Activated effector memory CD4-positive, alpha-beta T cell treated with anti-CD3 and anti-CD28 coated beads, Interleukin-2, amount 50 U/mL, for 16 hours (primary cell): ENCODE measurements at regions not wholly inside any gene's neighbourhood (a gene's known extent, or its start where the extent isn't known, plus 50 kb on each side); places are given as distances from the start of the nearest gene placed in this dataset.

Experiments used
- DNase-seq: peaks from one replicate; pipeline ENCODE4 v3.0.0-alpha.2; 2020

GRCh38 chr9:117945286-117945685, 241.1 kb downstream of the TLR4 start:
- no peak for DNase-seq

- no peak for DNase-seq
Observed at GRCh38 chr9:117951127-117951526, 246.9 kb downstream of the TLR4 start.

GRCh38 chr9:117952581-117952980, 248.4 kb downstream of the TLR4 start:
- no peak for DNase-seq

- DNase-seq, result no peak
Observed at GRCh38 chr9:117957267-117957666, 253.1 kb downstream of the TLR4 start.

DNA sequence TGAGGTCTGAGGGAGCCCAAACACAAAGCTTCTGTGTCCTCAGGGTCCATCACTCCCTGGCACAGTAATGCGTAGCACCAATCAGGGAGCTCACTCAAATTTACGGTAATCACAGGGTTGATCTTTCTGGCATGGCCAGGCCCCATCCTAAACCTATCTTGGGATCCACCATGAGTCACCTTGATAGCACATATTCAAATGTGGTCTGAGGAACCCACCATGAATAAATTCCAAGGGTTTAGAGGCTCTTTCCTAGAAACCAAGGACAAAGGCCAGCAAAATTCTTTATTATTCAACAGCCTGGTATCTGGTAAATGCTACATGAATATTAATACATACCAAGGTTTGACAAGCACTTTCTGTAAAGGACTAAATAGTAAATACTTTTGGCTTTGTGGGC, 254.5 kb downstream of the TLR4 start:
- no peak for DNase-seq

GRCh38 chr9:117963493-117964090, 259.4 kb downstream of the TLR4 start:
- no peak for DNase-seq

DNA sequence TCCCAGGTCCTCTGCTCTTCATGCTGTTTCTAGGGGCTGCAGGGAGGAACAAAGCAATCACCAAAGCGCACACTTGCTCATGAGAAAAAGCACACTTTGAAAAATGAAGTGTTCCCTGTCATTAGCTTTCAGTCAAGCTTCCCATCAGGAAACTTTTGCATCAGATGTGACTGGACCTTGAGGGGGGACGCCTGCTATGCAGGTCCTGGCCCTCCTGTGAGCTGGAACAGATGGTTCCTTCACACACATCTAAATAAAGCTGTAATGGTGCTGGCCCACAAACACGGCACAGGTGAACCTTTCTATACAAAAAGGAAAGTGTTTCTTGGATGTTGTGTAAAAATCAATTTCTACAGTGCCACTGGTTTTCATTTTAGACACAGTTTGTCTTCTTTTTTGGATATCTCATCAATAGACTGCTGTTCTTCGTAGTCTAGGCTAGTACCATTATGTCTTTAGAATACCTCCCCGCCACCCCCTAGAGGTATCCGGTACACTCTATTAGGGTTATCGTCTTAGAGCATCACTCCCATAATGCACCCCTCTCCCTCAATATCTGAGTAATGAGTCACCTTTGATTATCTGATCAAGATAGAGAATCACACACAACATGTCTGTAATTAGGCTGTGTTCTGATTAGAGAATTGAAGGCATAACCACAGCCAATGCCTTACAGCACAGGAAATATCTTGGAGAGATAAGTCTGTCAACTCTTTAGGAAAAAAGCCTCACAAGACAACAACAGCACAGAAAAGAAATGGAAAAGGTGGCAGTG, 266.3 kb downstream of the TLR4 start:
- DNase-seq, result no peak

GRCh38 chr9:117974108-117974507, 269.9 kb downstream of the TLR4 start:
- no peak for DNase-seq

- DNase-seq, result no peak
Observed at GRCh38 chr9:117979914-117980313, 275.7 kb downstream of the TLR4 start.

GRCh38 chr9:117987945-117988344, 283.7 kb downstream of the TLR4 start:
- no peak for DNase-seq

DNA sequence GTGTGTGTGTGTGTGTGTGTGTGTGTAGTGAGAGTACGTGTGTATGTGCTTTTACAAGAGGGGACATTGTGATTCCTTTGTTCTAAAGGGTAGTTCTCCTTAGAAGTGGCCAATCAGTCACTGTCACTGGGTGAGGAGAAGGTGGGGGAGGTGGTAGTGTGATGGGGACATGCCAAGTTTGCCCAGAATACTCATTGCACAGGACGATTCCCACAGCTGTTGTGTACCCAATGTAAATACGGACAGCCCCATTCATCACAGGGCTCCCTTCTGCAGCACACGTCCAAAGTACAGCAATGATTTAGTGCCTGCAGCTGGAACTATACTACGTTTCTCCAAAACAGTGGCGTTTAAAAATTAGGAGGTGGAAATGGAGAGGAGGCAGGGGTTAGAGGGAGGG, 287.8 kb downstream of the TLR4 start:
- no peak for DNase-seq

DNA sequence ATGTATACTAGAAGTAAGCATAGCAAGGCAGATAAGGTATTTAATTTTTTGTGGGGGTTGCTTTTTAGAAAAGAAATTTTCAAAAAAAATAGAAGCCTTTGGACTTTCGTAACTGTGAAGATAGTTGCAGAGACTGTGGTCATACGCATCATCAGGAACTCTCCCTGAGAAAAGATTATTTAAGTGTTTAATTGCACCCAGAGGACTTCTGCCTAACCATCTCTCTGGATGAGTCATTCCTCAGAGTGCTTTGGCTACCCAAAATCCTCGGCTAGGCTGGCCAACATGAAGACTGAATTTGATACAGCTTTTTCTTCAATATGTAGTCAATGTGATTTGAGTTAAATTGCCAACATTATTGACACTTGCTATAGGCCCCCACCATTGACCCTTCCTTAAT, 296.4 kb downstream of the TLR4 start:
- no peak for DNase-seq

DNA sequence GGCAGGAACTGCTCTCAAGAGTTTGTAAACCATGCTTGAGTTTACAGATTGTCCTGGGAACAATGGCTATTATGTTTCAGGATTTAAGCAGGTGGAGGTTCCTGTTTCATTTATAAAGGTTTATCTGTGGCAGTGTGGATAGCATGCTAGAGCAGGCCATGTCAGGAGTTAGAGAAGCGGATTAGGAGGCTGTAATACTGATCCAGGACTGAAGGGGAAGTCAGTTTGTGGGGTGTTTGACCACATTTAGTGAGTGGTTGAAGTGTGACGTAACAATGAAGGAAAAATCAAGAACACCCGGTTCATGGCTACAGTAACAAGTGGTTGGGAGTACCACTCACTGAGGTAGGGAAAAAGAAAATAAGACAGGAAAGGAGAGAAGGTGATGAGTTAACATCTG, 299.0 kb downstream of the TLR4 start:
- no peak for DNase-seq

GRCh38 chr9:118008246-118008645, 304.0 kb downstream of the TLR4 start:
- no peak for DNase-seq

DNA sequence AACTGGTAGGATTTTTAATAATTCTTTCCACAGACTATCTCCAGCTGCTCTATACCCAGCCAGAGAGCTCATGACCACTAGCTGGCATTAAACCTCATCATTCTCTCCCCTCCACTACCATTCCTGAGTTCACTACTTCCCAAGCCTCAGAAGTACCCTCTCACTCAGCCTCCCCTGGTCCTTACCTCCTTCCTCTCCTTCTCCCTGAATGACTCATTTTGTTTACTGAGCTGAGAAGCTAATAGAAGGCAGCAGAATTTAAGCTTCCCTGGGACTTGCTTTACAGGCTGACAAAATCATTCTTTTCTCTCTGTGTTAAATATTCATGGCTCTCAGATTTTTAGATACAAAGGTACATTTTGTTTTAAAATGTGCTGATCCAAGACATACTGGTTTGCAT, 305.4 kb downstream of the TLR4 start:
- no peak for DNase-seq

- DNase-seq, result no peak
Observed at GRCh38 chr9:118017607-118018122, 313.5 kb downstream of the TLR4 start.

GRCh38 chr9:118023644-118024043, 319.4 kb downstream of the TLR4 start:
- no peak for DNase-seq

- no peak for DNase-seq
Observed at GRCh38 chr9:118028225-118028624, 324.0 kb downstream of the TLR4 start.

- no peak for DNase-seq
Observed at GRCh38 chr9:118029425-118029824, 325.2 kb downstream of the TLR4 start.

DNA sequence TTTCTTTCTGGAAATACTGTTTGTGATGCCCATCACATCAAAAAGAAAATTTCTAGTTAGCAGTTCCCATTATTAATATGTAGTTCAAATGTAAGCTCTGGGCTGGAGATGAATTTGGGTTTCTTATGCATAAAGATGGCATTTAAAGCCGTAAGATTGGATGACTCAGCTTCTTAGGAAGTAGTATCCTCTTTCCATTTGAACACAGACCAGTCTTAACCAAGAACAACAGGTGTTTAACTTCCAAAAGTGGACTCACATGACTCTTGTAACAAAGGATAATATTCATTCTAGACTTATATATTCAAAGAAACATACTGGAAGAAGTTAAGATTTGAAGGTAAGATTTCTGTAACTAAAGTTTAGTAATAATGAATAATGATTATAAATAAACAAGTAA, 330.5 kb downstream of the TLR4 start:
- no peak for DNase-seq

DNA sequence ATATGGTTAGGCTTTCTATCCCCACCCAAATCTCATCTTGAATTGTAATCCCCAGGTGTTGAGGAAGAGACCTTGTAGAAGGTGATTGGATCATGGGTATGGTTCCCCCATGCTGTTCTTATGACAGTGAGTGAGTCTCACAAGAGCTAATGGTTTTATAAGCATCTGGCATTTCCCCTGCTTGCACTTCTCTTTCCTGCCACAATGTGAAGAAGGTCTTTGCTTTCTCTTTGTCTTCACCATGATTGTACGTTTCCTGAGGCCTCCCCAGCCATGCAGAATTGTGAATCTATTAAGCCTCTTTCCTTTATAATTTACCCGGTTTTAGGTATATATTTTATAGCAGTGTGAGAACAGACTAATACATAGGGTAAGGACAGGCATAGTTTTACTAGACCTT, 334.5 kb downstream of the TLR4 start:
- no peak for DNase-seq

DNA sequence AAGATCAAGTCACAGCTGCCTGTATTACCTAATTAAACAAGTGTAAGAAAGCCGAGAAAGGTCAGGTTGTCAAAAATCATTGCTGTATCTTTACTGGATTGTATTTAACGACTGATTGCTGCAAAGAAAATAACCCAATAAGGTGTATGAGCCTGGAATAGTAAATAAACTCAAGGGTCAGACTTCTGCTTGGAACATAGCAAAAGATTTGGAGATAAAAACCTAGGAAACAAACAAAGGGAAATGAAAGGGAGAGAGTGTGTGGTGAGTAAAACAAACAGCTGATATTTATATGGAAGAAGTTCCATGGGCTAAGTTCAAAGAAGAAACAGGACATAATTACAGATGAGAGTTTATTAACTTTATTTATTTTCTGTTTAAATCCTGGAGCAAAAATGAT, 354.0 kb downstream of the TLR4 start:
- no peak for DNase-seq

DNA sequence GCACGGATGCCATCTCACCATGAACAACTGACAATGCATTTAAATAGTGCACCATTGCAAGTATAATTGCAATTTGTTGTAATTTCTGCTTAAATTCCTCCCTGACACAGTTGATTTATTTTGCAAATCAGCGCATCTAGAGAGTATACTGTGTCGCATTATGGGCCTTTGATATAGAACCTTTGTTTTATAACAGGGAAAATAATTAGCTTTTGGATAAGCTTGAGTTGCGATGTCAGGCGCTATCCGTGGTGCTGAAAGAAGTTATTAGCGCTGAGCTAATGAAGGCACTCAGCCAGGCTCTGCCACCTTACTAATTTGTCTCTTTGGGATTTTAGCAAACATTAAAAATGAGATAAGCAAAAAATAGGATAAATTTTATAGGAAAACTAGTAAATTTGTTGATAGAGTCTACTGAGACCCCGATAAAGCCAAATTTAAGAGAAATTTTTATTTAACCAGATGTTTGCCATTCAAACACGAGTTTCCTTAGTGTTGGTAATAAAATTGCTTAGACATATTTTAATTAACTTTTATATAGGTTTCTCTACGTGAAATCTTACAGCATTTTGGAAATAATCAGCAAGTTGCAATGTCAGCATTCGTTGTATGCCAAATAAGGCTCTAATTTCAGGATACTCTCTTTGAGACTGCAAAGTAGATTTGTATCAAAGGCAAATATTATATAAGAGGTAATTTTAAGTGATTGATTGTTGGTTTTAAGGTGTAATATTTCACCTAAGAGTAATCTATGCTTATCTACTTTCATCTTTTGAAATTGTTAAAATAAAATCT, 355.5 kb downstream of the TLR4 start:
- DNase-seq, result no peak

DNA sequence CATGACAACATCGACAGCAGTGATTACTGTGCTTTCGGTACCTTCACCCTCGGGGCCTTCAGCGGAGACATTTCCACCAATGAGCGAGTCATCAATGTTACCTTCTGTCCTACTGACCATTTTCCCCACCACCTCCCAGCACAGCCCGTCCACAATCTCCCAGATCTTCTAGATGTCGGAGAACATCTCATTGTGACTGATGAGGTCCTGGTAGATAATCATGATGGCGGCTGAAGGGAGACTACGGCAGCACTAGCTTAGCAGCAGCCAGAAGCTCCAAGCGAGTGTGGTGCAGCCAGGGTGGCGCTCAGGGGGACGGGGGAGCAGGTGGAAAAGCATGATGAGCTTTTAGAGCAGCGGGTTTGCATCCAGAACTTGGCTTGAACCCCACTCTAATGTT, 379.0 kb downstream of the TLR4 start:
- DNase-seq, result no peak
